ENCODE measurements at regions not wholly inside any gene's neighbourhood (a gene's known extent, or its start where the extent isn't known, plus 50 kb on each side); places are given as distances from the start of the nearest gene placed in this dataset.

DNA sequence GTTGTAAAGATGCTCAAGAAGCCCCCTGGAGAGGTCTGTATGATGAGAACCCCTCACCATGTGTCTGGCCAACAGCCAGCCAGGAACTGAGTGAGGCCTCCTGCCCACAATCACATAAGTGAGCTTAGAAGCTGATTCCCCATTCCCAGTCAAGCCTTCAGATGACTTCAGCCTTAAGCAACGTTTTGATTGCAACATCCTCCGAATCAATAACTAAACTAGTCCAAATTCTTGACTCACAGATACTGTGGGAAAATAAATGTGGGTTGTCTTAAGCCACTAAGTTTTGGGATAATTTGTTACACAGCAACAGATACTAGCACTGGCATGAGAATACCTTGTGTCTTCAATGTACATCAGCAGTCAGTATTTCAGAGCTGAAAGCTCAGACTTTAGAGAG, 54.5 kb upstream of the HS3ST4 start:
- no peak overlapping the region for H3K4me3 ChIP-seq (ENCODE audit: low read length)
- H3K27me3 Mint-ChIP-seq, result peaks cover 1 to 4% of the 10 kb centered on the region in 2 donors
- H3K27me3 ChIP-seq (ENCODE audit: insufficient read depth, low read length, poor library complexity, severe bottlenecking), result no peaks in the 10 kb centered on the region
- H3K27ac Mint-ChIP-seq, result no peak overlapping the region
- no peak overlapping the region for H3K4me3 Mint-ChIP-seq
- H3K36me3 Mint-ChIP-seq, result no peaks in the 10 kb centered on the region
- no peaks in the 10 kb centered on the region for H3K4me1 Mint-ChIP-seq
- no peaks in the 10 kb centered on the region for H3K9me3 ChIP-seq (ENCODE audit: low read length)
- no peak overlapping the region for H3K27ac ChIP-seq (ENCODE audit: low read depth, low read length)
- H3K9me3 Mint-ChIP-seq, result peaks cover 0 to 4% (median 0%) of the 10 kb centered on the region in 5 donors
- H3K36me3 ChIP-seq (ENCODE audit: insufficient read depth, low read length), result no peaks in the 10 kb centered on the region
- ChIA-PET POLR2A (no interaction called here), CTCF (no interaction called here)
- DNase-seq, result no peak
- H3K4me1 ChIP-seq (ENCODE audit: insufficient read depth, low read length), result no peaks in the 10 kb centered on the region

DNA sequence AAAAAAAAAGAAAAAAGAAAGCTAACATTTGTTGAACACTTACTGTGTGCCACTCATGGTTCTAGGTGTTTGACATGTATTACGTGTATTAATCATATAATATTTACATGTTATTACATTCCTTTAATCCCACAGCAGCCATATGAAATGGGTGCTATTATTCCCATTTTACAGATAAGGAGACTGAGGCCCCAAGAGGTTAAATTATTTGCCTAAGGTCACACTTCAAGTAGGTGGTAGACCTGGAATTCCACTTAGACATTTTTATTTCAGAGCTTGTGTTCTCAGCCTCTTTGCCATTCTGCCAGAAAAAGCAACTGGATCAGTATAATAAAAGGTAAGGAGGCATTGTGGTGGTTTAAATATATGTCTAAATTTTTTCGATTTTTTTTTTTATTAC, 55.1 kb upstream of the HS3ST4 start:
- Histone ChIP-seq H3K27me3 (ENCODE audit: insufficient read depth, low read length, poor library complexity, severe bottlenecking) (no peaks in the 10 kb centered on the region), H3K4me1 (ENCODE audit: insufficient read depth, low read length) (no peaks in the 10 kb centered on the region), H3K4me3 (ENCODE audit: low read length) (no peak overlapping the region), H3K36me3 (ENCODE audit: insufficient read depth, low read length) (no peaks in the 10 kb centered on the region), H3K9me3 (ENCODE audit: low read length) (no peaks in the 10 kb centered on the region), H3K27ac (ENCODE audit: low read depth, low read length) (no peak overlapping the region)
- H3K4me3 Mint-ChIP-seq, result no peak overlapping the region
- ChIA-PET POLR2A (no interaction called here), CTCF (no interaction called here)
- H3K9me3 Mint-ChIP-seq, result peaks cover 0 to 6% (median 0%) of the 10 kb centered on the region in 5 donors
- H3K4me1 Mint-ChIP-seq, result no peaks in the 10 kb centered on the region
- peaks cover 1 to 4% of the 10 kb centered on the region in 2 donors for H3K27me3 Mint-ChIP-seq
- H3K27ac Mint-ChIP-seq, result no peak overlapping the region
- DNase-seq, result no peak
- H3K36me3 Mint-ChIP-seq, result no peaks in the 10 kb centered on the region

DNA sequence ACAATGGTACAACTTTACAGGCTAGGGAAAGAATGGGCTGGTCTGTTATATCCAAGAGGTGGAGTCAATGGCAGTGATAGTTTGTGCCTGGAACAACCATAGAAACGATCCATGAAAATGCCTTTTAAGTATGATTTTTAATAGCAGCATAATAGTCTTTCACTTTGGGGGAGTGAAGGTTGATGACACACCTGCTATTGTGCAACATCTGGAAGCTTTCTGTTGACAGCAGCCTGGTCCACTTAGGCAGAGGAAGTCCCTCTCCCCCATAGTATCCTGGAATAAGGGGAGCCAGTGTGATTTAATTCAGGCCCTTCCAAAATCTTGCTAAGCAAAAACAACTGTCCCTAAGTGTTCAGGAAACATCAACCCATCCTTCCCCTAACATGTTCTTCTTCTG, 56.3 kb upstream of the HS3ST4 start:
- Histone ChIP-seq H3K9me3 (ENCODE audit: low read length) (no peaks in the 10 kb centered on the region), H3K27ac (ENCODE audit: low read depth, low read length) (no peak overlapping the region), H3K36me3 (ENCODE audit: insufficient read depth, low read length) (no peaks in the 10 kb centered on the region), H3K4me1 (ENCODE audit: insufficient read depth, low read length) (no peaks in the 10 kb centered on the region), H3K27me3 (ENCODE audit: insufficient read depth, low read length, poor library complexity, severe bottlenecking) (no peaks in the 10 kb centered on the region), H3K4me3 (ENCODE audit: low read length) (no peak overlapping the region)
- H3K27me3 Mint-ChIP-seq, result peaks cover 1 to 4% of the 10 kb centered on the region in 2 donors
- DNase-seq, result no peak
- no peaks in the 10 kb centered on the region for H3K4me1 Mint-ChIP-seq
- peaks cover 0 to 6% (median 0%) of the 10 kb centered on the region in 5 donors for H3K9me3 Mint-ChIP-seq
- no peak overlapping the region for H3K27ac Mint-ChIP-seq
- POLR2A ChIA-PET, result no interaction called here
- no peak overlapping the region for H3K4me3 Mint-ChIP-seq
- H3K36me3 Mint-ChIP-seq, result no peaks in the 10 kb centered on the region
- CTCF ChIA-PET, result no interaction called here

DNA sequence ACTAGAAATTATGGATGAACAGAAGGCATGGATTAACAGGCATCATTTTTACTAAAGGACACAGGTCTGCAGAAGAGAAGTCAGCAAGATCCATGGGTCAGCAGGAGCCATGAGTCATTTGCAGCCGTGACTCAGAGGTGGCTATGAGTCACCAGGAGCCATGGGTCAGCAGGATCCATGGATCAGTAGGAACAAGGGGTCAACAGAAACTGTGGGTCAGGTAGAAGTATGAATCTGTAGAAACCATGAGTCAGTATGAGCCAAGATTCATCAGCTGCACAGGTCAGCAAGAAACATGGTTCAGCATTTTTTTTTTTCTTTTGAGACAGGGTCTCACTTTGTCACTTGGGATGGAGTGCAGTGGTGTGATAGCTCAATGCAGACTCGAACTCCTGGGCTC, 58.2 kb upstream of the HS3ST4 start:
- Mint-ChIP-seq H3K36me3 (no peaks in the 10 kb centered on the region), H3K9me3 (peaks cover 0 to 6% (median 4%) of the 10 kb centered on the region in 5 donors), H3K4me1 (no peaks in the 10 kb centered on the region), H3K4me3 (no peak overlapping the region), H3K27ac (no peak overlapping the region), H3K27me3 (peaks cover 1 to 4% of the 10 kb centered on the region in 2 donors)
- H3K27ac ChIP-seq (ENCODE audit: low read depth, low read length), result no peak overlapping the region
- CTCF ChIA-PET, result no interaction called here
- POLR2A ChIA-PET, result no interaction called here
- H3K4me1 ChIP-seq (ENCODE audit: insufficient read depth, low read length), result no peaks in the 10 kb centered on the region
- DNase-seq, result no peak
- no peaks in the 10 kb centered on the region for H3K9me3 ChIP-seq (ENCODE audit: low read length)
- no peaks in the 10 kb centered on the region for H3K27me3 ChIP-seq (ENCODE audit: insufficient read depth, low read length, poor library complexity, severe bottlenecking)
- no peaks in the 10 kb centered on the region for H3K36me3 ChIP-seq (ENCODE audit: insufficient read depth, low read length)
- no peak overlapping the region for H3K4me3 ChIP-seq (ENCODE audit: low read length)

DNA sequence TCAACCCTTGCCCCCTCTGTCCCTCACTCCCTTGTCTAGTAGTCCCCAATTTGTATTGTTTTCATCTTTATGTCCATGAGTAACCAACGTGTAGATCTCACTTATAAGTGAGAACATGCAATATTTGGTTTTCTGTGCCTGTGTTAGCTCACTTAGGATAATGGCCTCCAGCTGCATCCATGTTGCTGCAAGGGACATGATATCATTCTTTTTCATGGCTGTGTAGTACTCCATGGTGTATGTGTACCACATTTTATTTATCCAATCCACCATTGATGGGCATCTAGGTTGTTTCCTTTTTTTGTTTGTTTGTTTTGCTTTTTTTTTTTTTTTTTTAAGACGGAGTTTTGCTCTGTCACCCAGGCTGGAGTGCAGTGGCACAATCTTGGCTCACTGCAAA, 63.0 kb upstream of the HS3ST4 start:
- DNase-seq, result no peak
- Mint-ChIP-seq H3K4me1 (no peaks in the 10 kb centered on the region), H3K9me3 (peaks cover 0 to 11% (median 4%) of the 10 kb centered on the region in 5 donors), H3K36me3 (peaks cover 0 to 4% (median 0%) of the 10 kb centered on the region in 3 donors), H3K4me3 (no peak overlapping the region), H3K27ac (no peak overlapping the region), H3K27me3 (peaks cover 1 to 4% of the 10 kb centered on the region in 2 donors)
- Histone ChIP-seq H3K27ac (ENCODE audit: low read depth, low read length) (no peak overlapping the region), H3K9me3 (ENCODE audit: low read length) (no peaks in the 10 kb centered on the region), H3K27me3 (ENCODE audit: insufficient read depth, low read length, poor library complexity, severe bottlenecking) (no peaks in the 10 kb centered on the region), H3K4me1 (ENCODE audit: insufficient read depth, low read length) (no peaks in the 10 kb centered on the region), H3K36me3 (ENCODE audit: insufficient read depth, low read length) (no peaks in the 10 kb centered on the region), H3K4me3 (ENCODE audit: low read length) (no peak overlapping the region)
- POLR2A ChIA-PET, result no interaction called here
- CTCF ChIA-PET, result no interaction called here

DNA sequence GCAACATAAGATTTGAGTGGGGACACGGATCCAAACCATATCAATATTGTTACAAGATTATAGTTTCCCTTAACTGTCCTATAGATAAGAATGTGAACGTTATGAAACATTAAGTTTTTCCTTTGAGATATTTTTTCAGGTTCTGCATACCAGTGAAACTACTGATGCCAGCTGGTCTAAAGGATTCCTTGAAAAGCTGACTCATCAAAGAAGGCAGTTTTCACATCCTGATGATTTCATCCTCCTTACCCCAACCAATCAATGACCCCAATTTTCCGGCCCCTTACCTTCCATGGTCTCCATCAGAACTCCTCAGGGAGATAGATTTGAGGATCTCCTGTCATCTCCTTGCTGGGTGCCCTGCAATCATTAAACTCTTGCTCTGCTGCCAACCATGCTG, 64.1 kb upstream of the HS3ST4 start:
- Histone ChIP-seq H3K4me1 (ENCODE audit: insufficient read depth, low read length) (no peaks in the 10 kb centered on the region), H3K27ac (ENCODE audit: low read depth, low read length) (no peak overlapping the region), H3K4me3 (ENCODE audit: low read length) (no peak overlapping the region), H3K9me3 (ENCODE audit: low read length) (no peaks in the 10 kb centered on the region), H3K27me3 (ENCODE audit: insufficient read depth, low read length, poor library complexity, severe bottlenecking) (no peaks in the 10 kb centered on the region), H3K36me3 (ENCODE audit: insufficient read depth, low read length) (no peaks in the 10 kb centered on the region)
- POLR2A ChIA-PET, result no interaction called here
- no peak overlapping the region for H3K27ac Mint-ChIP-seq
- H3K27me3 Mint-ChIP-seq, result no peaks in the 10 kb centered on the region
- no peak for DNase-seq
- CTCF ChIA-PET, result no interaction called here
- no peaks in the 10 kb centered on the region for H3K4me1 Mint-ChIP-seq
- H3K36me3 Mint-ChIP-seq, result peaks cover 0 to 4% (median 0%) of the 10 kb centered on the region in 3 donors
- H3K4me3 Mint-ChIP-seq, result no peak overlapping the region
- peaks cover 0 to 11% (median 4%) of the 10 kb centered on the region in 5 donors for H3K9me3 Mint-ChIP-seq

DNA sequence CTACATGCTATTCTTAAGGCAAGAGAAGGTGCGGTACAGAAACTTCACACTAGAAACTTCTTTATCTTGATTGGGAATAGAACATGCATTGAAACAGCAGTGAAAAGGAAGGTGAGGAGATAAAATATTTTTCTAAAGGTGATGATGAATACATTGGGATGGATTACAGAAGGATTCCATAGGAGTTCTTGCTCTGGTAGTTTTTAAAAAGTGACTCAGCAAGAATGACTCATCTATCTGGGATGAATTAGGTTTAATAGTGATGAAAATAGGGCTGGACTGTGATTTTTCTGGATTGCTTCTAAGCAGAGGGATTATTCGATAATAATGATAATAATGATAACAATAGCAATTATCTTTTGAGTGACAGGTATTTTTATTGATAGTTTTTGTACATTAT, 65.6 kb upstream of the HS3ST4 start:
- Mint-ChIP-seq H3K36me3 (peaks cover 0 to 4% (median 0%) of the 10 kb centered on the region in 3 donors), H3K4me3 (no peak overlapping the region), H3K27ac (no peak overlapping the region), H3K27me3 (no peaks in the 10 kb centered on the region), H3K9me3 (peaks cover 0 to 11% (median 4%) of the 10 kb centered on the region in 5 donors), H3K4me1 (no peaks in the 10 kb centered on the region)
- H3K9me3 ChIP-seq (ENCODE audit: low read length), result no peaks in the 10 kb centered on the region
- ChIA-PET POLR2A (no interaction called here), CTCF (no interaction called here)
- no peaks in the 10 kb centered on the region for H3K4me1 ChIP-seq (ENCODE audit: insufficient read depth, low read length)
- H3K36me3 ChIP-seq (ENCODE audit: insufficient read depth, low read length), result no peaks in the 10 kb centered on the region
- no peak overlapping the region for H3K4me3 ChIP-seq (ENCODE audit: low read length)
- DNase-seq, result no peak
- no peaks in the 10 kb centered on the region for H3K27me3 ChIP-seq (ENCODE audit: insufficient read depth, low read length, poor library complexity, severe bottlenecking)
- H3K27ac ChIP-seq (ENCODE audit: low read depth, low read length), result no peak overlapping the region

DNA sequence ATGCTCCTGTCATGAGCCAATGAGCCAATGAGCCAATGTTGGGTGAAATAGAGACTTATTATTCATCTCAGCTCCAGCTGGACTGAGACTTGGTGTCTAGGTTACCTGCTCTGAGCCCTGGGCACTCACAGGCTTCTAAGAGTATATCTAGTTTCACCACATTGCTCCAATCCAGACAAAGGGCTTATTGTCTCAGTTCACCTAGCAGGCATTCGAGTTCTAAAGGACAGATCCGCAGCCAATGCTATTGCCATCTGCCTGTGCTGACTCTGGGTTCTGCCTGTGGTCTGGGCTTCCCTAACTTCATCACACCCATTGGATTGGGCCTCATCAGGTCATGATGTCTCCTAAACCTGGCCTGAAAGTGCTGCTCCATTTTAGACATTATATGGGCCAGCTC, 66.1 kb upstream of the HS3ST4 start:
- Histone ChIP-seq H3K9me3 (ENCODE audit: low read length) (no peaks in the 10 kb centered on the region), H3K4me3 (ENCODE audit: low read length) (no peak overlapping the region), H3K4me1 (ENCODE audit: insufficient read depth, low read length) (no peaks in the 10 kb centered on the region), H3K27ac (ENCODE audit: low read depth, low read length) (no peak overlapping the region), H3K36me3 (ENCODE audit: insufficient read depth, low read length) (no peaks in the 10 kb centered on the region), H3K27me3 (ENCODE audit: insufficient read depth, low read length, poor library complexity, severe bottlenecking) (no peaks in the 10 kb centered on the region)
- no peak for DNase-seq
- Mint-ChIP-seq H3K9me3 (peaks cover 0 to 11% (median 4%) of the 10 kb centered on the region in 5 donors), H3K27me3 (peaks cover 0 to 2% of the 10 kb centered on the region in 2 donors), H3K4me1 (no peaks in the 10 kb centered on the region), H3K27ac (no peak overlapping the region), H3K4me3 (no peak overlapping the region), H3K36me3 (peaks cover 0 to 4% (median 0%) of the 10 kb centered on the region in 3 donors)
- POLR2A ChIA-PET, result no interaction called here
- CTCF ChIA-PET, result no interaction called here

DNA sequence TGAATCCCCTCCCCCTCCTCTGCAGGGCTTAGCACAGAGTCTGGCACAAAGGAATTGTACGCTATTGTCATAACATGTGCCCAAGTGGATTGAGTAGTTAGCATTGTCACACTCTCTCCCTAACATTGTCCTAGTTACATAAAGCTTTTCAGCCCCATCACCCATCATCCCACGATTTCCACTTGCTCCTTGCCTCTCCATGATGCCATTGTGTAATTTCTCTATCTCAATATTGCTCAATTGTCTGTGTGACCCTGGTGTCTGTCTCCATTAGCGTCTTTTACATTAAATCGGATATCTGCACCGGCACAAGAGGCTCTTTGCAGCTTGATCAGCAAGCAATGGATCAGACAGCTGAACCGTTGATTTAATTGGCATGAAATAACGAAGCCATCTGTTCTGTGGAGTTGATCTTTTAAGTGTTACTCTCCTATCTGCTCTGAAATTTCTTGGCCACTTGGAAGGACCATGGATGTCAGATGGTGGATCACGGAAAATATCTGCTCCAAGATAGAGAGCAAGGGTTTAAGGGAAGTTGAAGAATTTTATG, 77.0 kb upstream of the HS3ST4 start:
- Mint-ChIP-seq H3K9me3 (peaks cover 0 to 1% (median 0%) of the 10 kb centered on the region in 5 donors), H3K4me1 (no peaks in the 10 kb centered on the region), H3K36me3 (no peaks in the 10 kb centered on the region), H3K27ac (no peak overlapping the region), H3K27me3 (peaks cover 3 to 4% of the 10 kb centered on the region in 2 donors), H3K4me3 (no peak overlapping the region)
- no peaks in the 10 kb centered on the region for H3K27me3 ChIP-seq (ENCODE audit: insufficient read depth, low read length, poor library complexity, severe bottlenecking)
- ChIA-PET CTCF (no interaction called here), POLR2A (no interaction called here)
- H3K4me1 ChIP-seq (ENCODE audit: insufficient read depth, low read length), result no peaks in the 10 kb centered on the region
- no peak for DNase-seq
- no peak overlapping the region for H3K27ac ChIP-seq (ENCODE audit: low read depth, low read length)
- no peak overlapping the region for H3K4me3 ChIP-seq (ENCODE audit: low read length)
- no peaks in the 10 kb centered on the region for H3K9me3 ChIP-seq (ENCODE audit: low read length)
- H3K36me3 ChIP-seq (ENCODE audit: insufficient read depth, low read length), result no peaks in the 10 kb centered on the region
